ENCODE measurements at regions not wholly inside any gene's neighbourhood (a gene's known extent, or its start where the extent isn't known, plus 50 kb on each side); places are given as distances from the start of the nearest gene placed in this dataset.

DNA sequence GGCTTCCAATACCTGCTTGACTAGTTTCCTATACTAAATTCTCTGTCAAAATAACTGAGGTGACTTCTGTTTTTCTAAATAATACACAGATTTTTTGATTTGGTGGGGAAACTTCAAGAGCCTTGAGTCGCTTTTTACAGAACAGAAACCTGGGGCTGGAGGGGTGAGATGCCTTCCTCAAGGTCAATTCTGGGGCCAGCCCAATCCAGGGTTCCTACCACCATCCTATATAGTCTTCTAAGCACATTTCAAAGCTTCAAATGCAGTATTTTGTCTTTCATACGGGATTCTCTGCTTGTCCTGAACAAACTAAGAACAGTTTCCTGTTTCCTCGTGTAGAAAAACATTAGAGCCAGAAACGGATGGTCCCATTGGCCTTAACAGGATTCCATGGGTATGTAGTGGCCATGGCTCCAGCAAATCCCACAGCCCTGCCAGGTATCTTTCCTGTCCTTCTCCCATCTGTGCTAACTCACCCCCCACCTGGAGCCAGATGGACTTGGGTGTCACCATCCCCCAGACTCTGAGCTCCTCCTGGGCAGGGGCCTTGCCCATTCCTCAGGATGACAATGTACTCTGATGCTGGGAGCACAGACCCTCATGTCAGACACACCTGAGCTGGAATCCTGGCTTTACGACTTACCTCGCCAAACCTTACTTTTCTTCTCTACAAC, 146.9 kb downstream of the KLF13 start:
- TF ChIP-seq EZH2 (IDR thresholded peaks at IDR 0.05; ENCODE audit: borderline replicate concordance, insufficient read depth, low read depth, low read length, poor library complexity, severe bottlenecking): no peak
- TF ChIP-seq CTCF (IDR thresholded peaks at IDR 0.05): no peak
- DNase-seq (no peak), ATAC-seq (ENCODE audit: low read depth) (peak; percentile 25)
- H3K9ac ChIP-seq (ENCODE audit: low read length): peak overlapping the region; percentile 60
- H3K4me2 ChIP-seq (replicated peaks; ENCODE audit: low read depth, low read length, poor library complexity, severe bottlenecking): peak overlapping the region; percentile 80
- peak overlapping the region in 4 of 5 experiments; percentile 37 to 61 (median 55) for H3K4me3 ChIP-seq (ENCODE audit: control extremely low read depth in 1 of 5, extremely low read depth in 1 of 5, insufficient read depth in 1 of 5, low read depth in 2 of 5, low read length in 4 of 5)
- Mint-ChIP-seq H3K27ac (peak overlapping the region; percentile 92), H3K27me3 (no peaks in the 10 kb centered on the region), H3K9me3 (ENCODE audit: insufficient read depth) (no peaks in the 10 kb centered on the region), H3K4me1 (peaks cover 46% of the 10 kb centered on the region), H3K4me3 (peak overlapping the region; percentile 85)
- no peaks in the 10 kb centered on the region for H3K36me3 ChIP-seq (replicated peaks in 1 of 2; ENCODE audit: control extremely low read depth in 1 of 2, control insufficient read depth in 1 of 2, extremely low read depth in 1 of 2, insufficient read depth in 2 of 2, low read length in 1 of 2)
- 90% methylated on average over 3 of the region's 6 CpGs for WGBS (ENCODE audit: insufficient coverage)
- H3K4me1 ChIP-seq (ENCODE audit: control insufficient read depth in 2 of 2, insufficient read depth in 2 of 2, low read length in 2 of 2): peaks cover 29 to 34% of the 10 kb centered on the region in 2 donors
- H3K27me3 ChIP-seq (replicated peaks in 1 of 4; ENCODE audit: control extremely low read depth in 1 of 4, control insufficient read depth in 3 of 4, insufficient read depth in 4 of 4, low read length in 3 of 4): no peaks in the 10 kb centered on the region
- intact Hi-C loops (cut with micrococcal nuclease): loop anchor here (1.0 to 5.0 kb wide), 6 partner anchors 14 to 211 kb away; no protein-coding TSS in a partner anchor
- POLR2A ChIA-PET: interaction anchor here (0.6 to 2.8 kb wide), 9 partner anchors 10 to 258 kb away, joined by 3 to 11 read pairs (median 4); no protein-coding TSS in a partner anchor
- H3K79me2 ChIP-seq (ENCODE audit: control insufficient read depth, insufficient read depth, low read length): no peaks in the 10 kb centered on the region
- H2AFZ ChIP-seq (ENCODE audit: insufficient read depth, low read depth, low read length, poor library complexity, severe bottlenecking): peak overlapping the region; percentile 75
- no peaks in the 10 kb centered on the region for H3K9me3 ChIP-seq (ENCODE audit: control extremely low read depth in 1 of 3, control insufficient read depth in 2 of 3, insufficient read depth in 1 of 3, low read length in 2 of 3)
- peak overlapping the region; percentile 86 to 88 for H3K27ac ChIP-seq (ENCODE audit: low read length in 2 of 2)
- H4K20me1 ChIP-seq (ENCODE audit: control insufficient read depth, insufficient read depth, low read length, poor library complexity, severe bottlenecking): no peaks in the 10 kb centered on the region
- CTCF ChIA-PET: interaction anchor here (0.8 to 7.5 kb wide), 13 partner anchors 8 to 273 kb away, joined by 3 to 75 read pairs (median 5); no protein-coding TSS in a partner anchor

Measured in B cell (primary cell).